ENCODE measurements at regions not wholly inside any gene's neighbourhood (a gene's known extent, or its start where the extent isn't known, plus 50 kb on each side); places are given as distances from the start of the nearest gene placed in this dataset.
"Not testable (repeated sequence)": the region's sequence is repeated elsewhere in the genome, so short reads cannot be mapped to it uniquely, and the experiment has no call there.

- no peak for DNase-seq (ENCODE audit: low spot score)
Measured at GRCh38 chr3:188974856-188975599, 196.7 kb upstream of the TPRG1 start.

DNA sequence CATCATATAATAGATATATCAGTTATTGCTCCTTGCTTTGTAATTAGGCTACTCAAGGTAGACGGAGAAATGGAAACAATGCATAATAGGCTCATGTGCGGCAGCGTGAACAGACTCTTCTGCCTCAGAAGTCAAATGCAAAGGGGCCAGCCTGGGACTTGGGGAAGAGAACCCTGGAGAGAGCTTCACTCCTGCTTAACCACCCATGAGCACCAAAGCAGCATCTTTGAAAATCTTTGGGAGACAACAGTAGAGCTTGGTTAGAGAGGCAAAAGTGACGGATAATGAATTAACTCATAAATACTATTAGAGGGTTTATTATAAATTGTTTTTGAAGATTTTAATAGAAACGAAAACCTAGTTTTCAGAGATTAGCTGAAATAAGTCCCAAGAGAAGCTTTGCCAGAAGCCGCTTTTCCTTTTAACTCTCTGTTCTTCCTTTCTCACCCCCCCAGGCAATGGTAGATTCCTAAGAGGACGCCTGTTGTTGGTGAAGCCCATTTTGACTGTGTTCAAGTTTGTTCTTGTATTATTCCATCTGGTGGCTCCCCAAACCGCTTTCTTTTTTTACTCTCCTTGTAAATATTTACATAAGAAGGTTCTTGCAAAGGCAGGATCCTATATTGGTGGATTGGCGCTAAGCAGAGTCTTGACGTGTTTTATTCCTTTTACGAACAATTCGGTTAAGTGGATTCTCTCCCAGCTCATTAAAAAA, 196.0 kb upstream of the TPRG1 start:
- DNase-seq (ENCODE audit: low spot score), result no peak

DNA sequence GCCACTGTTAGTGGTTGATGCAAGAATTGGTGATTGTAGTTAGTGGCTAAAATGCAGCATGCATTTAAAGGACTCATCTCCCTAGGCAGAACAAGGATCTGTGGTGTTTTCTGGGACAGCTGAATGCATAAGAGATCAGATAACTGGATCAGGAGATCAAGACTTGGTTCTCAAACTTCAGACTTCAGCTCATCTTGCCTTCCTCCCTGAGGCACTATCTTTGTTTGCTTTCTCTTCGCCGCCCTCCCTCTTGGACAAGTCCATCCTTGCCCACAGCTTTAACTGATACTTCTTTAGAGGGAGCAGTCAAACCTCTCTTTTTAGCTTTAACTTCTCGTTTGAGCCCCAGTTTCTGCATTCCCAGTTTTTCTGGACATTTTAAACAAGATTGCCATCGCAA, 195.4 kb upstream of the TPRG1 start:
- no peak for DNase-seq (ENCODE audit: low spot score)

DNA sequence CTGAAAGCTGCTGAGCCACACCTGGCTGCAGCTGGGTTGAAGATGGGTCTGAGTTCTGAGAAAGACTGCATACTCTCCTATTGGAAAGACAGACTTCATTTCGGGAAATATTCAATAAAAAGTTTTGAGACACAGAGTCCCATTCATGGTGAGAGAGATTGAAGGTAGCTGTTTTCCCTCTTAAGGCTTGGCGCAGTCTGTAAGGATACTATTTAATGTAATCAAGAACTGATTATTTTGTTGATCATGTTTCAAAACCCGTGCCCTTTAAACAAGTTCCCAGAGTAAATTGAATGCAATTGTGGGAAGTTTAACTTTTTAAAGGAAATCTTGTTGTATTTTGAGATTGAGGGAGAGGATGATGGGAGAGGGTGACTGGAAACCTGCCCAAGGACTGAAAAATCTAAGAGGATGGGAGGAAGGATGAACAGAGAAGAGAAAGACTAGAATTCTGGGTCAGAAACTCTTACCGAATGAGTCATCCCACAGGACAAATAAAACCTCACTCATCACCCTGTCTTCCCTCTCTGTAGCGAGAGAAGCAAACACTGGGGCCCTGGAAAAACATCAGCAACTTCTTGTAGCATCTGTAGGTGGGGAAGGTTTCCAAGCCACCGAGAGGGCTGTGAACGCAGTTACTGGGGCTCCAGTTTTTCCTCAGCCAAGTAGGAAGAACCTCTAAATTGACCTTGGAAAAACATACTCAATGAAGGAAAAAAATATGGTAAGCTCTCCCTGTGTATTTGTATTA, 193.2 kb upstream of the TPRG1 start:
- DNase-seq (ENCODE audit: low spot score), result no peak

DNA sequence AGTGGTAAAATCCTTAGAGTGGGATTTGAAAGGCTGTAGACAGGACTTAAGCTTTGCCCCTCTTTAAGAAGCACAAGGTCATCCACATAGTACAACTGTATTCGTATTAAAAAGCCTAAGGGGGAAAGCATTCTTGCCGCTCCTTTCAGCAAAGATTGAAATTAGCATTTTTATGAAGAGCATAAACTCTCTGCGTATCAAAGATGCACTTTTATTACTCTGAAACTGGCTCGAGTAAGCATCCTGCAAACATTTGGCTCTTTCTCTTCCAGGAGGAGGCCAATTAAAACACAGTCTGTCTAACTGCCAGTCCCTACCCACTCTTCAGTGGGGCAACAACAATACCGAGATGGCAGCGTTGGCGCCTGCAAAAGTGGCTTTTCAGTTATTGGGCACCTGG, 192.5 kb upstream of the TPRG1 start:
- DNase-seq (ENCODE audit: low spot score), result no peak

GRCh38 chr3:188979669-188980310, 192.0 kb upstream of the TPRG1 start:
- no peak for DNase-seq (ENCODE audit: low spot score)

DNA sequence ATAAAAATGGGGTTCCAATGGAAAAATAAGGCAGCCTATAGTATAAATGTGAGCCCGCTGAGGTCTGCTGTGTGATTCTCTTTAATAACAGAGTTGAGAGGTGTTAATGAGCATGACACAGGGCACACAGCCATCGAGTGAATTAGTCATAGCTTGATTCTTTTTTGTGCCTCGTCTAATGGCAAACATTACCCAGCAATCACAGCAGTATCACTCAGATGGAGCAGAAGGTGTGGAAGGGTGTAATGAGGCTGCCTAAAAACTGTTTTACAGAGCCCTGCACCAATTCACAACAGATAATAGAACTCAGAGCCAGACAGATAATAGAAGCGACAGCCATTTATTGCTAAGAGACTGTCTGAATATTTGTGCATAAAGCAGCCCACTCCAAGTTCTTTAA, 178.6 kb upstream of the TPRG1 start:
- no peak for DNase-seq (ENCODE audit: low spot score)

DNA sequence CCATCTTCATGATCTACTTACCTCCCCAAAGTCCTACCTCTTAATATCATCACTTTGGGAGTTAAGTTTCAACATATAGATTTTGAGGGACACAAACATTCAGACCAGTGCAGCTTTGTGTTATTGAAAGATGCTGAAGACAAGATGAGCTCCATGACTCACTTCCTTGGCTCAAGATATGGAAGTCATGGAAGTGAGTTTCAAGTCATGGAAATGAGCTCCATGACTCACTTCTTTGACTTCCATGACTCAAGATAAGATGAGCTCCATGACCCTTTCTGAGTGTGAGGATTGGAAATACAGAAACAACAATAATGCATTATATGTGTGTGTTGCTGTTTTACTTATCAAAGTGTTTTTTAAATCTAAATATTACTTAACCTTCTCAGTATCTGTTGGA, 170.2 kb upstream of the TPRG1 start:
- DNase-seq (ENCODE audit: low spot score), result no peak

DNA sequence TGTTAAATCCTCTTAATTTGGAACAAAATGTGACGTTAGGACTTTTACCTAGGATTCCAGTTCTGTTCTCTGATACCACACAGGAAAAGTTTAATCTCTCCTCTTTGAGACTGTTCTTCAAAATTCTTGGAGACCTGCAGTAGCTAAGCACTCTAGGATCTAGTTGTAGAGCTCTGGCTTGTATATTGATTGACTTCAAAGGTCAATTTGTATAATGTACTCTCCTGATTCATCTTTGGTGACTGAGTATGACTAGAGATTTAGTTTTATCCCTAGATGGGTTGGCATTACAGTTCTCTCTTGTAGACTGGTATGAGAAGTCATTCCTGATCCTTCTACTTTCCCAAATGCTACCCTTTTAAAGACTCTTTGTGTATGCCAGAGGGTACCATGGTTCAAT, 168.4 kb upstream of the TPRG1 start:
- DNase-seq (ENCODE audit: low spot score), result no peak

- no peak for DNase-seq (ENCODE audit: low spot score)
Measured at GRCh38 chr3:189013224-189013888, 158.4 kb upstream of the TPRG1 start.

DNA sequence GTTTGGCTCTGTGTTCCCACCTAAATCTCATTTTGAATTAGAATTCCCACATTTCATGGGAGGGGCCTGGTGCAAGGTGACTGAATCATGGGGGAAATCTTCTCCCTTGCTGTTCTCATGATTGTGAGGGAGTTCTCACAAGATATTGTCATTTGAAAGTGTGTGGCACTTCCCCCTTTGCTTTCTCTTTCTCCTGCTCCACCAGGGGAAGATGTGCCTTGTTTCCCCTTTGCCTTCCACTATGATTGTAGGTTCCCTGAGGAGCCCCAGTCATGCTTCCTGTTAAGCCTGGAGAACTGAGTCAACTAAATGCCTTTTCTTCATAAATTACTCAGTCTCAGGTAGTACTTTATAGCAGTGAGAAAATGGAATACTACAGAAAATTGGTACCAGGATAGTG, 157.2 kb upstream of the TPRG1 start:
- DNase-seq (ENCODE audit: low spot score), result no peak

- DNase-seq (ENCODE audit: low spot score), result not testable (repeated sequence)
Measured at GRCh38 chr3:189022576-189023466, 148.9 kb upstream of the TPRG1 start.

GRCh38 chr3:189025866-189026265, 145.9 kb upstream of the TPRG1 start:
- no peak for DNase-seq (ENCODE audit: low spot score)

DNA sequence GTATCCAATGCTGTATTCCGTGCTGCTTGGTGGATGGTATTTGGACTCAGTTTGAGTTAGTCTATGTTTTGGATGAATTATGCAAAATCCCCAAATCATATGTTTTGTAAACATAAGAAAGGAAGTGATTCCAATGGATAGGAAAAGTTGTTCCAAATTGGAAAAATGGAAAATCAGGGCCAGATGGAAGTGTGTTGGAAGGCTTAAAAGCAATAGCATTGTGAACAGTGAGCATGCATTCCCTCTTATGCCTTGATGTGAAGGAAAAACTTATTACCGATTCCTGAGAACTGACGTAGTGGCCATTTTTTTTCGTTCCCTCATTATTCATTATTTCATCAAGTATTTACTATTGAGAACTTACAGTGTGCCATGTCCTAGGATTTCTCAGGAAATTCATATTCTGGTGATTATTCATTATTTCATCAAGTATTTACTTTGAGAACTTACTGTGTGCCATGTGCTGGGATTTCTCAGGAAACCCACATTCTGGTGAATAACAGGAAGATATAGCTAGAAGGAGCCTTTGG, 144.1 kb upstream of the TPRG1 start:
- DNase-seq (ENCODE audit: low spot score), result no peak

DNA sequence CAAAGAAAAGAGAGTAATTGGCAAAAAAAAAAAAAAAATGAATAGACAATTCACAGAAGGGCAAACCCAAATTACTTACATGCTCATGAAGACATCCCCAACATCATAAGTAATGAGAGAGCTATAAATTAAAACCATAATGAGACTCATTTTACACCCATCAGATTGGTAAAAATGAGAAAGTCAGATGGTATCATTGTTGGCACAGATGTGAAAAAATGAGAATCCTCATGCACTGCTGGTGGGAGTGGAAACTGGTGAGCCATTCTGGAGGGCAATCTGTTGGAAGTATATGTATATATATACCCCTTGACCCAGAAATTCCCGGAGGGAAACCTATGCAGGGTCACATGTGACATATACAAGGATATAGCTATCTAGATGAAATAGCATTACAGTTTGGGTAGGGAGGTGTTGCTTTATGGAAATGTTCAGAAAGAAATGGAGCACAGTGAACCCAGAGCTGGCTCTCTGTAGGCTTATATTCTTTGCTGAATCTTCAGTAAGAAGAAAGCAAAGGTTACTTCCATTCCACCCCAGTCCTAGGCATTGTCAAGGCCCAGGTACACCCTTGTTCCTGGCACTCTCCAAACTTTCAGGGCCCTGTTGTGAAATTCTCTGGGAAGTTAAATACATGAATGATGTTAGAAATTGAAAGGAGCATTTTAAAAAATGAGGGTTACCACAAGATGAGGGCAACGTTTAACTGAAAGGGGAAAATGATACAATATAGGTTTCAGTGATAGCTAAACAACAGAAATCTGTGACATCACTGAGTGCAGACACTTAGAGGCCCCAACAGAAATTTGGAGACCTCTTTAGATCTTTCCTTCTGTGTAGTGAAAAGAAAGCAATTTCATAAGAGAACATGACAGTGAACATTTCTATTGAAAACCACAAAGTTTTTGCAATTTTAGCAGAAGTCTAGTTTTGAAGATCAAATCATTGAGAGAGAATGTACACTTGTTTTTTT, 132.7 kb upstream of the TPRG1 start:
- no peak for DNase-seq (ENCODE audit: low spot score)

DNA sequence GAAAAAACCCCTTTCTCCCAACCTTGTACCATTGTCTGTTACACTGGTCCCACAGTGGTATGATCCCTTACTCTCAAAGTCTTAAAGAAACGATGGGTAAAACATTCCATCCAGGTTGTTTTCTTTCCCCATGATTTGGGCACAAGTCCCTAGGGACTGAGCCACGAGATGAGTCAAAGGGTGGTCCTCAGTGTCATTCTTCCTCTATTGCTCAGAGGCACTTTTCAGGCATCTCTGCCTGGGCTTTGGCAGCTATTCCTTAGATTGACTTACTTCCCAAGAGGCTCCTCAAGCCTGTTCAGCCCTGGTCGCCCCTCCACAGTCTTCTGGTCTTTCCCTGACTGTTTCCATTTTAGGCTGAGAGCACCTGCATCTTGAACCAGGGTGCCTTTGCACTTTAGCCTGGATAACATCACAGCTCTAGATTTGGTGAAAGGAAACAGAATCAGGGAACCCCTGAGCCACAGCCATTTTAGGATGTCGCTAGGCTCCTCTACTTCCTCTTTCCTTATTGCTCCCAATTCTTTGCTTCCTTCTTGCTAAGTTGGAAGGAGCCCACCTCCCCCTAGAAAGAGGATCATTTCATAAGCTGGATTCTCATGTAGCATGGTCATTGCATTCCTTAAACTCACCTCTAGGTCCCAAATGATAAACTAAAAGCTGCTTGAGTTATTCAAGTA, 131.0 kb upstream of the TPRG1 start:
- no peak for DNase-seq (ENCODE audit: low spot score)

DNA sequence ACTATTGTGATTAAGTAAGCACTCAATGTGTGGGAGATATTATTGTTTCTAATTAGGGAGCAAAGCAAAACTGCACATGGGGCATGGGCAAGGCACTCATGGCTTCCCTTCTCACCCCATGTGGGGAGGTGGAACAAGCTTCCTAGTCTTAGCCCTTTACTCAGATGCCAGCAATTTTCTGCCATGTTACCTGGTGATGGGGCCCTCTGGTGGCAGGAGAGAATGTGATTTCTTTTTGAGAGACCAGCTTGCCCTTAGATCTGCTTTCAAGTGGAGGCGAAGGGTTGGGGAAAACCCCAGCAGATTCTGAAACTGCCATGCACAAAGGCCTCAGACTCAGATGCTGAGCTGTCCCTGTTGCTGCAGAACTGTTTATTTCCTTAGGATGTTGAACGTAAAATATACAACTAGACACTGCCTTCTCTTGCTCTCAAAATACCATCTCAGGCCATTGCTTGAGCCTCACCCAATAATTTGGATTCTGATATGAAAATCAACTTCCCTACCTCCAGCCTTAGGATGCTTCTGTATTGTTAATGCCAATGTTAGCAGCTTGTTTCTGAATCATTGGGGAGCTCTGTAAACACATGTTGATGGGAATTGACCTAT, 130.2 kb upstream of the TPRG1 start:
- peak; percentile 17 for DNase-seq (ENCODE audit: low spot score)

- peak; percentile 19 for DNase-seq (ENCODE audit: low spot score)
Measured at GRCh38 chr3:189042832-189043231, 128.9 kb upstream of the TPRG1 start.

Data from pons (tissue), 1 donor.